ENCODE measurements at regions not wholly inside any gene's neighbourhood (a gene's known extent, or its start where the extent isn't known, plus 50 kb on each side); places are given as distances from the start of the nearest gene placed in this dataset.
"Not testable (repeated sequence)": the region's sequence is repeated elsewhere in the genome, so short reads cannot be mapped to it uniquely, and the experiment has no call there.

- DNase-seq (ENCODE audit: low read depth), result no peak
- H3K4me3 ChIP-seq (ENCODE audit: low read depth, low read length), result no peak overlapping the region
- TF ChIP-seq, protein P1, sequence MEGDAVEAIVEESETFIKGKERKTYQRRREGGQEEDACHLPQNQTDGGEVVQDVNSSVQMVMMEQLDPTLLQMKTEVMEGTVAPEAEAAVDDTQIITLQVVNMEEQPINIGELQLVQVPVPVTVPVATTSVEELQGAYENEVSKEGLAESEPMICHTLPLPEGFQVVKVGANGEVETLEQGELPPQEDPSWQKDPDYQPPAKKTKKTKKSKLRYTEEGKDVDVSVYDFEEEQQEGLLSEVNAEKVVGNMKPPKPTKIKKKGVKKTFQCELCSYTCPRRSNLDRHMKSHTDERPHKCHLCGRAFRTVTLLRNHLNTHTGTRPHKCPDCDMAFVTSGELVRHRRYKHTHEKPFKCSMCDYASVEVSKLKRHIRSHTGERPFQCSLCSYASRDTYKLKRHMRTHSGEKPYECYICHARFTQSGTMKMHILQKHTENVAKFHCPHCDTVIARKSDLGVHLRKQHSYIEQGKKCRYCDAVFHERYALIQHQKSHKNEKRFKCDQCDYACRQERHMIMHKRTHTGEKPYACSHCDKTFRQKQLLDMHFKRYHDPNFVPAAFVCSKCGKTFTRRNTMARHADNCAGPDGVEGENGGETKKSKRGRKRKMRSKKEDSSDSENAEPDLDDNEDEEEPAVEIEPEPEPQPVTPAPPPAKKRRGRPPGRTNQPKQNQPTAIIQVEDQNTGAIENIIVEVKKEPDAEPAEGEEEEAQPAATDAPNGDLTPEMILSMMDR (IDR thresholded peaks at IDR 0.05; ENCODE audit: control insufficient read depth, extremely low read depth, insufficient read depth), result no peak
Measured at GRCh38 chr3:168801794-168802193, 706.1 kb upstream of the GOLIM4 start.

- TF ChIP-seq, protein P1 (IDR thresholded peaks at IDR 0.05; ENCODE audit: control insufficient read depth, extremely low read depth, insufficient read depth), result no peak
- no peak overlapping the region for H3K4me3 ChIP-seq (ENCODE audit: low read depth, low read length)
- no peak for DNase-seq (ENCODE audit: low read depth)
Measured at GRCh38 chr3:168796339-168796738, 700.6 kb upstream of the GOLIM4 start.

DNA sequence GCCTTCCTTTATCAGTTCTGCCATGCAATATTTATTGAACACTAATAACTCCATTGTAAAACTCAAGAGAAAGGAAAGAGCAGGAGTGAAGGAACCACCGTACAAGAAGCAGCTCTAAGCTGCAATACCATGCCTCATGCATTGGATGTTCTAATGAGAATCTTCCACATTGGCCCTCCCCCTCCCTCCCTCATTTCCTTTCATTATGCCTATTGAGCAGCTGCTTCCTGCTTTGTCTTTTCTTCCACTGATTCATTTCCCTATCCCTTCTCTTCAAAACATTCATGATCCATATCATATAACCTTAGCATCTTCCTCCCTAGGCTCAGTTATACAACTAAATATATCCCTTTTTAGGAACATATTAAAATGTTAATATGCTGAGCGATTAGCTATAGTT, 698.7 kb upstream of the GOLIM4 start:
- no peak for DNase-seq (ENCODE audit: low read depth)
- H3K4me3 ChIP-seq (ENCODE audit: low read depth, low read length), result no peak overlapping the region

DNA sequence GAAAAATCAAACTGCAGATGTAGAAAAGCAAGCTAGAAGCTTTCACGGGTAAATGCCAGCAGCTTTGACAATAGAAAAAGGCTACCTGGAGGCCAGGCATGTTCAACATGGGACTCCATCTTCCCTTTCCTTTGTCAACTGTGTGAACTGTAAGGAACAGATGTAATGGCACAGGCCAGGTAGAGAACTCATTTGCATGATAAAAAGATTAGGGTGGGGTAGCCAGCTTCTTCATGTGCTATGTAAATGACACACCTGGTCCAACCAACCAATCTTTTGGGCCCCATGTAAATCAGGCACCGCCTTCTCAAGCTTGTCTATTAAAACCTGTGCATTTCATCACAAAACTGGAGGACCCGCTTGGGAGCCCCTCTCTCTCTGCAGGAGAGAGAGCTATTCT, 686.5 kb upstream of the GOLIM4 start:
- no peak for DNase-seq (ENCODE audit: low read depth)
- H3K4me3 ChIP-seq (ENCODE audit: low read depth, low read length), result no peak overlapping the region
- TF ChIP-seq, protein P1 (IDR thresholded peaks at IDR 0.05; ENCODE audit: control insufficient read depth, extremely low read depth, insufficient read depth), result no peak

More for the DNA sequence above, 698.7 kb upstream of the GOLIM4 start:
- TF ChIP-seq, protein P1 (IDR thresholded peaks at IDR 0.05; ENCODE audit: control insufficient read depth, extremely low read depth, insufficient read depth), result no peak

- not testable (repeated sequence) for H3K4me3 ChIP-seq (ENCODE audit: low read depth, low read length)
Measured at GRCh38 chr3:168779970-168780645, 684.4 kb upstream of the GOLIM4 start.

GRCh38 chr3:168753724-168754123, 658.0 kb upstream of the GOLIM4 start:
- TF ChIP-seq, protein P1 (IDR thresholded peaks at IDR 0.05; ENCODE audit: control insufficient read depth, extremely low read depth, insufficient read depth), result no peak
- no peak for DNase-seq (ENCODE audit: low read depth)
- H3K4me3 ChIP-seq (ENCODE audit: low read depth, low read length), result no peak overlapping the region

More at GRCh38 chr3:168779970-168780645, 684.4 kb upstream of the GOLIM4 start:
- not testable (repeated sequence) for DNase-seq (ENCODE audit: low read depth)

GRCh38 chr3:168752339-168752738, 656.6 kb upstream of the GOLIM4 start:
- TF ChIP-seq, protein P1 (IDR thresholded peaks at IDR 0.05; ENCODE audit: control insufficient read depth, extremely low read depth, insufficient read depth), result no peak
- H3K4me3 ChIP-seq (ENCODE audit: low read depth, low read length), result no peak overlapping the region
- no peak for DNase-seq (ENCODE audit: low read depth)
